T47D (cell line): ENCODE measurements at regions not wholly inside any gene's neighbourhood (a gene's known extent, or its start where the extent isn't known, plus 50 kb on each side); places are given as distances from the start of the nearest gene placed in this dataset.
A peak's percentile ranks its signal among the peaks of the same experiment; 100 is the strongest.

Experiments used
- DNase-seq, 2 experiments: peaks; one replicate each; pipeline versions ENCODE4 v3.0.0 to v3.0.0-alpha.2; 2011 to 2012; ENCODE audit warnings: low read depth in 1 of 2, low spot score in 1 of 2
- JUND ChIP-seq: IDR thresholded peaks from 2 replicates; pipeline ENCODE4 v1.6.1; 2012; ENCODE audit warnings: low read depth
- in situ Hi-C: cut with HindIII; loops from 2 replicates; pipeline ENCODE4 v1.10.0; 2016; ENCODE audit warnings: low sequenced_read_pairs, low pct_unique_long_range_greater_than_20kb

DNA sequence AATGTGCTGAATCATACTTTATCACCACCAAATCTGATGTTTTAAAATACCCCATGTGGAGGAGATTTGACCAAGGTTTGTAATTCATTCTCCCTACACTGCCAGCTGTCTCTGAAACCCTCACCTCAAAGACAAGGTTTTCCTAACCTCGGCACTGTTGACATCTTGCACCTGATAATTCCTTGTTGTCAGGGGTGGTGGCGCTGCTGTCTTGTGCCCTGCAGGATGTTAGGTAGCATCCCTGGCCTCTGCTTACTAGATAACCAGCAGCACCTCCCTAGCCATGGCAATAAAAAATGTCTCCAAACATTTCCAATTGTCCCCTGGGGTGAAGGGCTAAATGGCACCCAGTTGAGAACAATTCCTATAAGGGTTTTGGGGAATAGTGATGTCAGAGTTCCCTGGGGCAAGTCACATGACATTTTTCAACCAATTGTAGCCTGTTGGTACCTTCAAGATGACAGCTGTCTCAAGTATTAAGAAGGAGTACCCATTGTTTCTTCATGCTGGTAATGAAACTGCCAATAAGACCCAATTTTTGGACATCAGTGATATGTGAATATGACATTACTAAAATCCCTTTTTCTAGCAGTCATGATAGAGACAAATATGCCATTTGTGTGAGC lies 160.6 kb upstream of the PLCXD3 start:
- TF ChIP-seq JUND: no peak
- in situ Hi-C loops: no loop called here
- DNase-seq: no peak

DNA sequence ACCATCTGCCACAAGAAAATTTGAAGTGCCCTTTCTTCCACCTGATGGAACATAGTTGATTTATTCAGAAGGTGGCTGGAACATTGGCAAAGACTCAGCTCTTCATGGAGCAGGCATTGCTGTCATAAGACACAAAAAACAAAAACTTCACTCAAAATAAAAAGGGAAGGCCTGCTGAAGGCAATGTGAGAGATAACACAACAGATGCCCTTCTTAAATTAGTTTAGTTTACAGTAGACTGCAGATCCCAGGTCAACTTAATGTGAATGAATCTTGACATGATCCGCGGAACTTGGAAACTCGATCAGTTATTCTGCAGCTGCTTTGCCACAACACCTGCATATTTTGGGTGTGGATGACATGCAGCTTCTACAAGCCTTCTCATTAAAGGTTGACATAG lies 159.8 kb upstream of the PLCXD3 start:
- TF ChIP-seq JUND: no peak
- no peak for DNase-seq
- in situ Hi-C loops: no loop called here

DNA sequence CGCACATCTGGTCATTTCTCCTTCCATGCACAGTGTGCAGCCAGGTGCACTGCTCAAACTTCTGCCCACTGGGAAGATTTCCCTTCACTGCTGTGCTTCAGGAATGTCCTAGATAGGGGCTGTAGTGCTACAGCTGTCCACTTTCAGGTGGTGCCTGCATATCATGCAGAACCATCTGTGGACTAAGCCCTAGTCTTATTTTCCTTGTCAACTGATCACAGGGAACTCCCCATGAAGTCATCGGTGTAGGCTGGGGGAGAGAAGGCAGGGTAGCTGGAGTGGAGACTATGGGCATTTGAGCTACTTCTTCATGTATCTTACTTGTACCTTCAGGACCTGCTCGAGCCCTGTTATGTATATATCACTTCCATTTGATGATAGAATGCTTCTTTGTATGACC lies 150.9 kb upstream of the PLCXD3 start:
- TF ChIP-seq JUND: no peak
- in situ Hi-C loops: no loop called here
- no peak for DNase-seq

DNA sequence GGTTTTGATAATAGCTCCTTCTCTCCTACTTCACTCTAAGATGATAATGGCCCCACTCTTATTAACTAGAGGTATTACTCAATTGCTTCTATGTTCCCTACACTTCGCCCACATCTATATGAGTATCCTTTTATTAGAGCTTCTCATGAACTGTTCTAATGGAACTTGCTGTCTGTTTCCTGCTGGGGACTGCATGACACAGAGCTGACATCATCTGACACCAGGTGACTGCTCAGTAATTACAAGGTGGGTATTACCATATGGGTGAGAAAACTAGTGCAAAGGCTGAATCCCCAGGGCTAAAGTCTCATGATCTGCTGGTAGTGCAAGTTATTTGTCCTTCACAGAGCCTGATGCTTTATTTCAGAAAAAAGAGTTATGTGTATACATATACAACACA lies 146.2 kb upstream of the PLCXD3 start:
- in situ Hi-C loops: no loop called here
- no peak for TF ChIP-seq JUND
- no peak for DNase-seq

DNA sequence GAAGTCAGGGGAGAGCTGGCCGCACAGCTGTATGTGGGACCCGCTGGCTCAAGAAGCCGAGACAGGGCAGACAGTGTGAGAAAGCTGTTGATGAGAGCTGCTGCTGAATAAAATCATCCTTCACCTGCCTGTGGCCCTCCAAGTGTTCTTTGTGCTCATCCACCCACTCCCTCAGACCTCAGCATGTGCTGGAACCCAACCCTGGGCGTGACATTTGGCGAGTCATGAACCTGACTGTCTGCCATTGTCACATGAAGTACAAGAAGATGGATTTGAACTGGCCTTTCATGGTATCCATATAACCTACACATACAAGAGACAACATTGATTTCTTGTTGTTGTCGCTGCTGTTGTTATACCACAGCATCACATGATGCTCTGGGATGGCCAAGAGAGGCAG lies 139.7 kb upstream of the PLCXD3 start:
- TF ChIP-seq JUND: no peak
- no peak for DNase-seq
- in situ Hi-C loops: no loop called here

DNA sequence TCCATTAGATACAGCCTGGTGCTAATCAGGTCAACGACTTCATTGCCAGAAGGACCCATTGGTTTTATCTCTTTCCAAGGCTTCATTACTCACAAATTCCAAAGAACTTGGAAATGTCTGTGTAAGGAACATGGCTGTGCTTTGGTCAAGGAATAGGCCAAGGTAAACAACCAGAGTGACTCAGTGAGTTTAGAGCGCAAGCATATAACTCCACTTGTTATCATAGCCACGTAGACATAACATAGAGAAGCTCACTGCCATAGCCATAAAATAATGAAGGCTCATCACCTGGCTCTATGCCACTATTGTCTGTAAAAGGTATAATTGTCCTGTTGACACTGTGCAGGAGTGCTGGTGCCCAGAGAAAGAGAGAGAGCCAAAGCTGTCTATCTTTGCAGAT lies 139.3 kb upstream of the PLCXD3 start:
- in situ Hi-C loops: no loop called here
- no peak for DNase-seq
- no peak for TF ChIP-seq JUND

DNA sequence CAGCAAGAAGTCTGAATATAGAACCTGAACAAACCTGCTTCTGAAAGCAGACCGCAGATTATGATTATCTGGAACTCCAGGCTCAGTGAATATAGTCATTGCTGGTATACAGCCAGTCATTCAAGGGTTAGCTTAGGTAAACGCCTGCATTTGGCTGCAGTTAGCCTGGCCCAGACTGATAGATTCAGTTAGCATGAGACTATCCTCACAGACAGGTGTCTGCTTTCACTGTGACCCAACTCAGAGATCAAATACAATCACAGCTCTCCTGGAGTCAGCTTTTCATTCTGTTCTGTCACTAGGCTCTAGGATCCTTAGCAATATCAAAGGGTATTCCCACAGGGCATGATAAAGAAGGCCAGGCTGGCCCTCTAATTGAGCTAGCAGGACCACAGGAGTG lies 138.6 kb upstream of the PLCXD3 start:
- in situ Hi-C loops: no loop called here
- no peak for DNase-seq
- no peak for TF ChIP-seq JUND

DNA sequence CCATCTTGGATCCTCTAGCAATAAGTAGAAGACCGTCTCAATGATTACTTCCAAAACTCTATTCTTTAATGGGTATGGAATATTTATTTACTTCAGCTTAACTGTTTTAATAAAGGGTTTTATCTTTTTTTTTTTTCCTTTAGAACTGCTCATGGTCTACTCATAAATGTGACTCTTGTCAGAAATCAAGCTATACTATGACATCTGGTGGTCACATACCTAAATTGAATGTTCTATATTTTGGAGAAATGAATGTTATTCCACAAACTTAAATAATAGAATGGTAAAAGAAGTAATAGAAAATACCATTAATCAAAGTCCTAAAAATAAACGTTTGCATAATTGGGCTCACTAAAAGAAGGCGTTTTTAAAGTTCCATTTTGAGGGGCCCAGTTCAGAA lies 131.2 kb upstream of the PLCXD3 start:
- no peak for TF ChIP-seq JUND
- peak in 1 of 2 experiments; percentile 14 for DNase-seq
- in situ Hi-C loops: no loop called here

DNA sequence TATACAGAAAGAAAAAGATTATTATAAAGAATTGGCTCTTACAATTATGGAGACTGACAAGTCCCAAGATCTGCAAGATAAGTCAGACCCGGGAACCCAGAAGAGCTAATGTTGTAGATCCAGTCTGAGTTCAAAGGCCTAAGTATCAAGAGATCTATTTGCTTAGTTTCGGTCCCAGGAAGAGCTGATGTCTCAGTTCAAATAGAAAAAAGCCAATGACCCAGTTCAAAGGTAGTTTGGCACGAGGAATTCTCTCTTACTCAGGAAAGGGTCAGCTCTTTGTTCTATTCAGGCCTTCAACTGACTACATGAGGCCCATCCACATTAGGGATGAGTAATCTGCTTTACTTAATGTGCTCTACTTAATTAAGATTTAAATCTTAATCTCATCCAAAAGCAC lies 128.3 kb upstream of the PLCXD3 start:
- TF ChIP-seq JUND: no peak
- in situ Hi-C loops: no loop called here
- DNase-seq: no peak

DNA sequence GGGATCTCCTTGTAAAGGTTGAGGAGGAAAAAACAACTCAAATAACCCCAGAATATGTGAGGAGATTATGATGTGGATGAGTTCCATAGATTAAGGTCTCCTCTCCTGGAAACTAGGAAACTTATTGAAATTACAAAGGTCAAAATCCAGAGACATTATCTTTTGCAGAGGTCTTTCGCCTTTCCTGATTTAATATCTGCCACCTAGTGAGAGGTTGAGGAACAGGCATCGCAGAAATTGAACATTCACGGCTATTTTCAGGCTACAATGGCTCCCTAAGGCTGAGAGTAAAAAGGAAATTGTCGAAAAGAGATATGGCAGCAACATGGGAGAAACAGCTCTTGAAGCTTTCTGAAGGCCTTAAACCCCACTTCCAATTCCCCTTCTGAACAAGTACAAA lies 127.5 kb upstream of the PLCXD3 start:
- in situ Hi-C loops: no loop called here
- DNase-seq: peak in 1 of 2 experiments; percentile 6

DNA sequence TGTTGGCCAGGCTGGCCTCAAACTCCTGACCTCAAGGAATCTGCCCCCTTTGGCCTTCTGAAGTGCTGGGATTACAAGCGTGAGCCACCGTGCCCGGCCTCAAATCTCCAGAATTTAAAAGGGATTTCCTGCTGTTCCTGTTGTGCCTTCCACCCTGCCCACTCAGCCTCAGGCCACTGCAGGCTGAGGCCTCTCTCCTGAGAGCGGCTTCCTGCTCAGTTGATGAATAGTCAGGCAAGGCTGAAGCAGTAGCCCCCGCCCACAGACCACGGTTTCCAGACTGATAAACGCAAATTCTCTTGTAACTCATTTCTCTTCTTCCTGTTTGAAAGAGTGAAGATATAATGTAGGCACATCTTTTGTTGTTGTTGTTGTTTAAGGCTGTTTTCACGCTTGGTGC lies 127.0 kb upstream of the PLCXD3 start:
- in situ Hi-C loops: no loop called here
- no peak for TF ChIP-seq JUND
- DNase-seq: no peak

More for the DNA sequence above, 127.5 kb upstream of the PLCXD3 start:
- no peak for TF ChIP-seq JUND

DNA sequence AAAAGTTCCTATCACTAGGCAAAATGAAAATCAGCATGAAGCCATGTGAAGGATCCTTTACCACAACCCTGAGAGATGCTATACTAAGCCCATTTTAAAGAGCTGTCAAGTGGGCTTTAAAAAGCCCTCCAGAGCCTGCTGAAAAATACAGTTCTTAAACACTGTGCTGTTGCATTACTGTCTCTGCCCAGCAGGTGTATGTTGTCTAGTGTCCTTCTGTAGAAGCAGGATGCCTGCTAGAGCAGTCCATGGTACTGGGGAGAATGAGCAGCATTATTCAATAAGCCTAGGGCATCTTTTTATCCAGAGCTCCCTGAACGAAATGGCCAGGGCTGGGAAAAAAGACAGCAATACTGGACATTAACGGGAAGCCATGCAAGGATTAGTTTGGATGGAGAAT lies 126.2 kb upstream of the PLCXD3 start:
- in situ Hi-C loops: no loop called here
- no peak for TF ChIP-seq JUND
- peak in 1 of 2 experiments; percentile 52 for DNase-seq

DNA sequence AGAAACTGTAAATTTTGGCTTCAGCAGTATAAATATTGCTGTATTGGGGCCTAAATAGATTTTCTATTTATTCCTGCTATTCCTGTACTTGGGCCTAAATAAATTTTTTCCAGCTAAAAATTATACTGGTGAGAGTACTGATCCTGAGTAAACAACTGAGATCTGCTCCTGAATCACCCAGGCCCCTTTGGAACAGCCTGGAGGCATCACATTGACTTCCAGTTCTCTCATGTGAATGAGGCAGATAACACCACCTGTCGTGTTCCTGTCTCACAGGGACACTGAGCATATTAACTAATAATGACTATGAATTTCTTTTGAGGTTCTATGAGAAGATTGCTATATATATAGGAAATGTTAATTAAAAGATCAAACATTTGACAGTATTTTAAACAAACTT lies 119.5 kb upstream of the PLCXD3 start:
- in situ Hi-C loops: no loop called here
- TF ChIP-seq JUND: no peak
- no peak for DNase-seq

DNA sequence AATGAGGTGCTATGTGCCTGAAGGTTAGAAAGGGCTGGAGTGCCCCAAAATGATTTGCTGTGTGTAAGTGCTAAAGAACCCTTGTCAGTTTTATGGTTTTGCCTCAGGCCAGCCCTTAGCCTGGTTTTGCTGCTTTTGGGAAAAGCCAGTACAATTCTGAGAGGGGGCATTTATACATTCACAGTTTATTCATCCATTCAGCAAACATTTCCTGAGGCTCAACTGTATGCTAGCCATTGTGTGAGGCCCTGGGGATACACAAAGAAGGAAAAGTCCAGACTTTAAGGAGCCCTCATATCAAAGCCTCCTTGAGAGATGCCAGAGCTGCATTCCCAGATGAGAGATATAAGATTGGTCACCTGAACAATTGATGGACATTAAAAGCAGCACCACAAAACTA lies 115.2 kb upstream of the PLCXD3 start:
- no peak for DNase-seq
- no peak for TF ChIP-seq JUND
- in situ Hi-C loops: no loop called here
